ENCODE measurements at regions not wholly inside any gene's neighbourhood (a gene's known extent, or its start where the extent isn't known, plus 50 kb on each side); places are given as distances from the start of the nearest gene placed in this dataset.

GRCh38 chr5:165508861-165509260 is 2003.4 kb downstream of the MAT2B start:
- Histone ChIP-seq H3K9ac (ENCODE audit: insufficient read depth, low read depth, low read length) (no peak overlapping the region), H3K4me3 (replicated peaks in 1 of 3; ENCODE audit: insufficient read depth in 1 of 3, low read depth in 2 of 3, low read length in 3 of 3) (no peak overlapping the region), H3K79me2 (ENCODE audit: insufficient read depth, low read length) (no peaks in the 10 kb centered on the region), H4K20me1 (ENCODE audit: insufficient read depth, low read length) (no peaks in the 10 kb centered on the region), H2AFZ (ENCODE audit: low read length) (no peak overlapping the region), H3K4me1 (ENCODE audit: insufficient read depth, low read length) (no peaks in the 10 kb centered on the region), H3K4me2 (ENCODE audit: low read depth, low read length) (no peak overlapping the region), H3K27me3 (ENCODE audit: control insufficient read depth in 1 of 2, insufficient read depth in 2 of 2, low read length in 2 of 2) (no peaks in the 10 kb centered on the region), H3K9me3 (ENCODE audit: low read length) (peaks cover 88% of the 10 kb centered on the region), H3K36me3 (replicated peaks in 1 of 2; ENCODE audit: control insufficient read depth in 1 of 2, insufficient read depth in 2 of 2, low read length in 2 of 2) (no peaks in the 10 kb centered on the region), H3K27ac (ENCODE audit: extremely low read length, insufficient read depth, low read length) (no peak overlapping the region)
- intact Hi-C loops (cut with micrococcal nuclease; ENCODE audit: unreplicated experiment) = no loop called here
- CTCF ChIA-PET (ENCODE audit: low intra/inter-chr PET ratio, low total read pairs) = no interaction called here
- POLR2A ChIA-PET = no interaction called here
- ATAC-seq (no peak), DNase-seq (ENCODE audit: low spot score) (no peak), FAIRE-seq (no peak)
- BruUV-seq (replicated peaks) = no TSS peak
- TF ChIP-seq ZKSCAN5 (CRISPR knock-in tag; IDR thresholded peaks at IDR 0.05) (no peak), NFIC (IDR thresholded peaks at IDR 0.05; ENCODE audit: low read length) (no peak), KAT2B (IDR thresholded peaks at IDR 0.05; ENCODE audit: borderline replicate concordance, low read depth, low read length) (no peak), TFAP4 (IDR thresholded peaks at IDR 0.05; ENCODE audit: borderline replicate concordance, low read depth) (no peak)
- in situ Hi-C loops (cut with HindIII; ENCODE audit: extremely low pct_ligation_motif_present, low pct_unique_long_range_greater_than_20kb) = no loop called here

GRCh38 chr5:165521816-165522610 is 2016.6 kb downstream of the MAT2B start:
- Histone ChIP-seq H3K9ac (ENCODE audit: insufficient read depth, low read depth, low read length) (no peak overlapping the region), H3K36me3 (replicated peaks in 1 of 2; ENCODE audit: control insufficient read depth in 1 of 2, insufficient read depth in 2 of 2, low read length in 2 of 2) (no peaks in the 10 kb centered on the region), H3K27me3 (ENCODE audit: control insufficient read depth in 1 of 2, insufficient read depth in 2 of 2, low read length in 2 of 2) (no peaks in the 10 kb centered on the region; a peak in 1 of 5 replicates), H3K79me2 (ENCODE audit: insufficient read depth, low read length) (no peaks in the 10 kb centered on the region), H3K27ac (ENCODE audit: extremely low read length, insufficient read depth, low read length) (no peak overlapping the region), H3K9me3 (ENCODE audit: low read length) (peaks cover 76% of the 10 kb centered on the region), H3K4me1 (ENCODE audit: insufficient read depth, low read length) (no peaks in the 10 kb centered on the region), H3K4me2 (ENCODE audit: low read depth, low read length) (no peak overlapping the region), H2AFZ (ENCODE audit: low read length) (no peak overlapping the region), H4K20me1 (ENCODE audit: insufficient read depth, low read length) (no peaks in the 10 kb centered on the region), H3K4me3 (replicated peaks in 1 of 3; ENCODE audit: insufficient read depth in 1 of 3, low read depth in 2 of 3, low read length in 3 of 3) (no peak overlapping the region)
- no peak for DNase-seq (ENCODE audit: low spot score)
- POLR2A ChIA-PET = no interaction called here
- in situ Hi-C loops (cut with HindIII; ENCODE audit: extremely low pct_ligation_motif_present, low pct_unique_long_range_greater_than_20kb) (no loop called here), intact Hi-C loops (cut with micrococcal nuclease; ENCODE audit: unreplicated experiment) (no loop called here)
- no TSS peak for BruUV-seq (replicated peaks)
- no peak for ATAC-seq
- no peak for TF ChIP-seq ESRRA (CRISPR knock-in tag; IDR thresholded peaks at IDR 0.05; ENCODE audit: low read depth)
- no peak for TF ChIP-seq MXI1 (IDR thresholded peaks at IDR 0.05; ENCODE audit: borderline replicate concordance, low read depth, low read length)
- no peak for TF ChIP-seq ZNF75D (CRISPR knock-in tag; IDR thresholded peaks at IDR 0.05; ENCODE audit: borderline replicate concordance)
- no peak for TF ChIP-seq ZBTB7A (CRISPR knock-in tag; IDR thresholded peaks at IDR 0.05)
- no peak for FAIRE-seq
- CTCF ChIA-PET (ENCODE audit: low intra/inter-chr PET ratio, low total read pairs) = no interaction called here
- 5% methylated on average over 8 of the region's 8 CpGs for WGBS (ENCODE audit: low lambda C conversion rate)
